ENCODE measurements at regions not wholly inside any gene's neighbourhood (a gene's known extent, or its start where the extent isn't known, plus 50 kb on each side); places are given as distances from the start of the nearest gene placed in this dataset.

GRCh38 chr6:81130969-81131368 is 621.5 kb downstream of the TENT5A start:
- H3K14ac ChIP-seq (ENCODE audit: insufficient read length) = no peak overlapping the region
- H3K4me3 ChIP-seq (ENCODE audit: extremely low read depth in 1 of 4, insufficient read depth in 2 of 4, low read depth in 3 of 4, low read length in 4 of 4) = no peak overlapping the region
- H2BK5ac ChIP-seq (ENCODE audit: low read depth, low read length) = no peak overlapping the region
- no peaks in the 10 kb centered on the region for H3K79me1 ChIP-seq (ENCODE audit: low read depth, low read length)
- no peaks in the 10 kb centered on the region for H3K79me2 ChIP-seq (ENCODE audit: control insufficient read depth in 1 of 2, insufficient read depth in 2 of 2, low read length in 2 of 2)
- H2AK5ac ChIP-seq (ENCODE audit: low read depth, low read length) = no peak overlapping the region
- H4K20me1 ChIP-seq (replicated peaks in 1 of 2; ENCODE audit: control insufficient read depth in 1 of 2, insufficient read depth in 2 of 2, low read length in 2 of 2) = no peaks in the 10 kb centered on the region
- no peak overlapping the region for H3K56ac ChIP-seq (replicated peaks; ENCODE audit: insufficient read length, low read depth, low read length)
- H2AFZ ChIP-seq (ENCODE audit: low read length) = no peak overlapping the region
- H3K23ac ChIP-seq (ENCODE audit: insufficient read length) = no peak overlapping the region
- TF ChIP-seq BCL11A (IDR thresholded peaks at IDR 0.05; ENCODE audit: low read depth in 2 of 2, low read length in 2 of 2) (no peak), KDM1A (IDR thresholded peaks at IDR 0.05; ENCODE audit: borderline replicate concordance, low read length) (no peak), KDM5A (IDR thresholded peaks at IDR 0.05; ENCODE audit: low read length) (no peak), JUN (IDR thresholded peaks at IDR 0.05; ENCODE audit: low read depth, low read length) (no peak), POLR2AphosphoS5 (IDR thresholded peaks at IDR 0.05; ENCODE audit: low read depth, low read length) (no peak), CBX8 (IDR thresholded peaks at IDR 0.05; ENCODE audit: borderline replicate concordance, low read depth, low read length) (no peak), POU5F1 (IDR thresholded peaks at IDR 0.05; ENCODE audit: low read depth, low read length) (no peak), USF2 (IDR thresholded peaks at IDR 0.05; ENCODE audit: low read length) (no peak), FOSL1 (IDR thresholded peaks at IDR 0.05; ENCODE audit: insufficient read depth, low read depth, low read length) (no peak), CREB1 (IDR thresholded peaks at IDR 0.05) (no peak)
- no peaks in the 10 kb centered on the region for H3K27me3 ChIP-seq (replicated peaks in 1 of 4; ENCODE audit: control insufficient read depth in 3 of 4, extremely low read depth in 1 of 4, insufficient read depth in 3 of 4, low read length in 3 of 4)
- no peak overlapping the region for H3K27ac ChIP-seq (ENCODE audit: low read depth, low read length)
- H3K18ac ChIP-seq (ENCODE audit: extremely low read depth, low read length) = no peak overlapping the region
- H3K4me2 ChIP-seq (ENCODE audit: insufficient read depth in 1 of 2, low read depth in 2 of 2, low read length in 2 of 2) = no peak overlapping the region
- H3K23me2 ChIP-seq (ENCODE audit: low read depth, low read length) = no peaks in the 10 kb centered on the region
- H3K36me3 ChIP-seq (ENCODE audit: control insufficient read depth in 2 of 4, insufficient read depth in 4 of 4, low read length in 3 of 4) = no peaks in the 10 kb centered on the region
- no peak overlapping the region for H2BK15ac ChIP-seq (ENCODE audit: low read length)
- no peak overlapping the region for H3K4ac ChIP-seq (replicated peaks; ENCODE audit: insufficient read length, low read depth, low read length)
- H4K91ac ChIP-seq (replicated peaks; ENCODE audit: insufficient read length, low read length) = no peak overlapping the region
- H2BK20ac ChIP-seq (ENCODE audit: low read length) = no peak overlapping the region
- H3K9me3 ChIP-seq (ENCODE audit: insufficient read depth in 2 of 2, low read depth in 1 of 2, low read length in 1 of 2) = no peaks in the 10 kb centered on the region
- WGBS, 2 experiments (ENCODE audit: extremely low coverage in 1 of 2, insufficient coverage in 1 of 2, insufficient read length in 1 of 2, insufficient replicate concordance in 2 of 2, low coverage in 1 of 2, low lambda C conversion rate in 2 of 2, missing lambda C conversion rate in 1 of 2) = 90% methylated on average over 1 of the region's 1 CpG; no CpG with 5 or more reads in 1 of the 2 experiments
- no peak overlapping the region for H2BK120ac ChIP-seq (replicated peaks; ENCODE audit: low read depth, low read length)
- ChIA-PET POLR2A (ENCODE audit: partially characterized antibody) (no interaction called here), CTCF (ENCODE audit: partially characterized antibody) (no interaction called here)
- FAIRE-seq (no peak), DNase-seq (ENCODE audit: low read depth in 1 of 2, low spot score in 2 of 2) (no peak)
- H3K4me1 ChIP-seq (replicated peaks in 1 of 4; ENCODE audit: control insufficient read depth in 3 of 4, insufficient read depth in 4 of 4, low read length in 3 of 4) = no peaks in the 10 kb centered on the region
- H3K9ac ChIP-seq (replicated peaks in 1 of 4; ENCODE audit: extremely low read depth in 1 of 4, low read depth in 3 of 4, low read length in 3 of 4) = no peak overlapping the region
- no peak overlapping the region for H4K5ac ChIP-seq (ENCODE audit: insufficient read length, low read depth, low read length)
- H2BK12ac ChIP-seq (ENCODE audit: low read depth, low read length) = no peak overlapping the region
- no peak overlapping the region for H4K8ac ChIP-seq (ENCODE audit: extremely low read depth, insufficient read depth, low read length)

Data from H1 (cell line).